ENCODE measurements at regions not wholly inside any gene's neighbourhood (a gene's known extent, or its start where the extent isn't known, plus 50 kb on each side); places are given as distances from the start of the nearest gene placed in this dataset.

DNA sequence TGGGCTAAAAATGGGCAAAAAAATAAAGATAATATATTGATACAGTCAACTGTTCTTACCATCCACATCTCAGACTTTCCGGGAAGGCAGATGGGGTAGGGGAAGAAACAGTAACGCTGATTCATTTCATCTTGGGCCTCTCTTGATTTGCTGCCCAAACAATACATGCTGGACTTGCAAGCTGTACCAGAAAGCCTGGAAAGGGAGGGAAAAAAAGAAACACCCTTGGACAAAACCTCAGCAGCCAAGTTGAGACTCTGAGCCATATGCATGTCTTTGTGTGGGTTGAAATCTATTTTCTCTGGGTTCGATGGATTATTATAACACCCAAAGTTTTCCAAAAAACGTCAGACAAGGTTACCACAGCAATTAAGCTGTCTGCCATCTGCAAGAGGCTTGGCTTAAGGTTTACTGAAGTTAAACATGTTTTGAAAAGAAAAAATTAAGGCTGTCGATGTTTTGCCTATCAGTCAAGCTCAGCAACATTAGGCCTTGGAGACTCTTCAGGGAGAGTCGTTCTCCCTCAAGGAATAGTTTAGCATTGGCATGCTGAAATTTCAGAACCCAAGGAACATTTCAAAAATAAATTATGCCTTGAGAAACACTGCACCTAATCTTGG lies 71.2 kb downstream of the PSMG1 start:
- ChIA-PET CTCF (interaction anchor here (0.7 kb wide), 1 partner anchor 154 kb away, joined by 3 read pairs; no protein-coding TSS in a partner anchor), POLR2A (no interaction called here)
- H3K4me3 Mint-ChIP-seq (ENCODE audit: unreplicated experiment), result no peak overlapping the region
- H3K9me3 Mint-ChIP-seq (ENCODE audit: unreplicated experiment), result no peaks in the 10 kb centered on the region
- no TSS peak for BruUV-seq (replicated peaks)
- no peak overlapping the region for H3K27ac Mint-ChIP-seq (ENCODE audit: low read depth, unreplicated experiment)
- TF ChIP-seq, protein P1, sequence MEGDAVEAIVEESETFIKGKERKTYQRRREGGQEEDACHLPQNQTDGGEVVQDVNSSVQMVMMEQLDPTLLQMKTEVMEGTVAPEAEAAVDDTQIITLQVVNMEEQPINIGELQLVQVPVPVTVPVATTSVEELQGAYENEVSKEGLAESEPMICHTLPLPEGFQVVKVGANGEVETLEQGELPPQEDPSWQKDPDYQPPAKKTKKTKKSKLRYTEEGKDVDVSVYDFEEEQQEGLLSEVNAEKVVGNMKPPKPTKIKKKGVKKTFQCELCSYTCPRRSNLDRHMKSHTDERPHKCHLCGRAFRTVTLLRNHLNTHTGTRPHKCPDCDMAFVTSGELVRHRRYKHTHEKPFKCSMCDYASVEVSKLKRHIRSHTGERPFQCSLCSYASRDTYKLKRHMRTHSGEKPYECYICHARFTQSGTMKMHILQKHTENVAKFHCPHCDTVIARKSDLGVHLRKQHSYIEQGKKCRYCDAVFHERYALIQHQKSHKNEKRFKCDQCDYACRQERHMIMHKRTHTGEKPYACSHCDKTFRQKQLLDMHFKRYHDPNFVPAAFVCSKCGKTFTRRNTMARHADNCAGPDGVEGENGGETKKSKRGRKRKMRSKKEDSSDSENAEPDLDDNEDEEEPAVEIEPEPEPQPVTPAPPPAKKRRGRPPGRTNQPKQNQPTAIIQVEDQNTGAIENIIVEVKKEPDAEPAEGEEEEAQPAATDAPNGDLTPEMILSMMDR (IDR thresholded peaks at IDR 0.05; ENCODE audit: unreplicated experiment), result no peak
- DNase-seq (ENCODE audit: unreplicated experiment), result no peak
- no peaks in the 10 kb centered on the region for H3K36me3 Mint-ChIP-seq (ENCODE audit: insufficient read depth, unreplicated experiment)
- no peaks in the 10 kb centered on the region for H3K27me3 Mint-ChIP-seq (ENCODE audit: insufficient read depth, unreplicated experiment)
- H3K4me1 Mint-ChIP-seq (ENCODE audit: insufficient read depth, unreplicated experiment), result peaks cover 8% of the 10 kb centered on the region
- intact Hi-C loops (cut with micrococcal nuclease), result no loop called here

DNA sequence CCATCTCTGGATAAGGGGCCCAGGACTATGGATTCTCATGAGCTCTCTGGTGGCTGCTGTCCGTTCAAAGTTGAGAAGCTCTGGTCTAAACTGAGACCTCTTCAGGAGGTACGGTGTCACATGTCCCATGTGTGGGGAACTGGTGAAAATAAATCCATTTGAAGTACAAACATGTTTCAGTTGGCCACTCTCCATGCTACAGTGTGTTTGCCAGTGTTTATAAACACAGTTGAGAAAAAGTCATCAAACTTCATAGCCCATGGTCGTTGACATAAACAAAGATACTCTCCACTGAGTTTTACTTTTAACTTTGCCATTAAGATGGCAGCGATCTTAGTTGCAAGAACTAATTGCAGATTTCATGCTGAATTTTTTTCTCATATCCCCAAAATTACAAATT lies 72.8 kb downstream of the PSMG1 start:
- peaks cover 8% of the 10 kb centered on the region for H3K4me1 Mint-ChIP-seq (ENCODE audit: insufficient read depth, unreplicated experiment)
- TF ChIP-seq, protein P1 (IDR thresholded peaks at IDR 0.05; ENCODE audit: unreplicated experiment), result no peak
- no peak overlapping the region for H3K4me3 Mint-ChIP-seq (ENCODE audit: unreplicated experiment)
- CTCF ChIA-PET, result no interaction called here
- DNase-seq (ENCODE audit: unreplicated experiment), result no peak
- H3K36me3 Mint-ChIP-seq (ENCODE audit: insufficient read depth, unreplicated experiment), result no peaks in the 10 kb centered on the region
- H3K27me3 Mint-ChIP-seq (ENCODE audit: insufficient read depth, unreplicated experiment), result no peaks in the 10 kb centered on the region
- H3K27ac Mint-ChIP-seq (ENCODE audit: low read depth, unreplicated experiment), result no peak overlapping the region
- POLR2A ChIA-PET, result interaction anchor here (0.5 to 0.7 kb wide), 2 partner anchors 27 to 315 kb away, joined by 3 read pairs; no protein-coding TSS in a partner anchor
- H3K9me3 Mint-ChIP-seq (ENCODE audit: unreplicated experiment), result no peaks in the 10 kb centered on the region
- intact Hi-C loops (cut with micrococcal nuclease), result no loop called here
- no TSS peak for BruUV-seq (replicated peaks)

DNA sequence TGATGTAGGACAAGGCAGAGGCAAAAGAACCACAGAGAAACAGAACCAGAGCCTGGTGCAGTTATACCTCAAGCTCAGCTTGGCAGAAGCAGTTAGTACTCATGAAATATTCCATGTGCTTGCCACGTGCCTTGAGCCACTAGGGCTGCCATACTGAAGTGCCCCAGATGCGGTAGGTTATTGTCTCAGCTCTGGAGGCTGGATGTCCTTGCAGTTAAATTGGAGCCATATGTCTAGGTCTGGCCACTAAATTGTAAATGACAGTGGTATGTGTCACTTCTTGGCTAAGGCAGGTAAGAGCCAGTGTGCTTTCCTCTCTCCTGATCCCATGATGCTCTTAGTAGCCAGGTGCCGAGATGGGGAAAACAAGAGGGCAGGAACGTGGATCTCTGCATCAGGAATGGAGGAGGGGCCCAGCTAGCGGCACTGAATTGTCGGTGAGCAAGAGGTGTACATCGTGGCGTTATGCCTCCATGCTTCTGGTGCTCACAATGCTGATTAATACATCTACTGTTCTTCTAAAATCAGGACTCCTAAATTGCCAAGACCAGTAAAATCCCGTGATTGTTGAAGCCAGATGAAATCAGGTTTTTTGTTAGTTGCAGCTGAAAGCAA lies 73.5 kb downstream of the PSMG1 start:
- POLR2A ChIA-PET, result interaction anchor here (0.7 kb wide), 1 partner anchor 28 kb away, joined by 3 read pairs; no protein-coding TSS in a partner anchor
- H3K36me3 Mint-ChIP-seq (ENCODE audit: insufficient read depth, unreplicated experiment), result no peaks in the 10 kb centered on the region
- H3K9me3 Mint-ChIP-seq (ENCODE audit: unreplicated experiment), result no peaks in the 10 kb centered on the region
- intact Hi-C loops (cut with micrococcal nuclease), result no loop called here
- TF ChIP-seq, protein P1 (IDR thresholded peaks at IDR 0.05; ENCODE audit: unreplicated experiment), result no peak
- no peak for DNase-seq (ENCODE audit: unreplicated experiment)
- H3K27ac Mint-ChIP-seq (ENCODE audit: low read depth, unreplicated experiment), result no peak overlapping the region
- peaks cover 3% of the 10 kb centered on the region for H3K4me1 Mint-ChIP-seq (ENCODE audit: insufficient read depth, unreplicated experiment)
- BruUV-seq (replicated peaks), result no TSS peak
- CTCF ChIA-PET, result interaction anchor here (1.0 to 1.1 kb wide), 2 partner anchors 57 to 397 kb away, joined by 3 read pairs; no protein-coding TSS in a partner anchor
- H3K27me3 Mint-ChIP-seq (ENCODE audit: insufficient read depth, unreplicated experiment), result no peaks in the 10 kb centered on the region
- H3K4me3 Mint-ChIP-seq (ENCODE audit: unreplicated experiment), result no peak overlapping the region

DNA sequence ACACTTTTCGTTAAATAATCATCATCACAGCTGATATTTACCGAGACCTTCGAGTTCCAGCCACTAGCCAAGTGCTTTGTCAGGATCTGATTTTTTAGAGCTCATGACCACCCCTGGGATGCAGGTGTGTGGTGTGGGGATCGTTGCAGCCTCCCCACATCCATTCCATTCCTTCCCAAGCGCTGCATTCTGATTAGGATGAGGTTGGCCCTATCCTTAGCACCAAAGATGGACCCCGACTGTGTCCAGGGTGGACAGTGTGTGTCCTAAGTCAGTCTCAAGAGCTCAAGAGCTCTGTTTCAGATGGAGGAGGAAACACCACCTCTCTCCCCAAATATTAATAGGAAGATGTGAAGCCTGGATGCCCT lies 74.1 kb downstream of the PSMG1 start:
- DNase-seq (ENCODE audit: unreplicated experiment), result no peak
- BruUV-seq (replicated peaks), result no TSS peak
- Mint-ChIP-seq H3K4me1 (ENCODE audit: insufficient read depth, unreplicated experiment) (peaks cover 4% of the 10 kb centered on the region), H3K36me3 (ENCODE audit: insufficient read depth, unreplicated experiment) (no peaks in the 10 kb centered on the region), H3K9me3 (ENCODE audit: unreplicated experiment) (no peaks in the 10 kb centered on the region), H3K4me3 (ENCODE audit: unreplicated experiment) (no peak overlapping the region), H3K27me3 (ENCODE audit: insufficient read depth, unreplicated experiment) (no peaks in the 10 kb centered on the region), H3K27ac (ENCODE audit: low read depth, unreplicated experiment) (no peak overlapping the region)
- intact Hi-C loops (cut with micrococcal nuclease), result no loop called here
- ChIA-PET POLR2A (no interaction called here), CTCF (interaction anchor here (1.0 to 1.1 kb wide), 2 partner anchors 56 to 397 kb away, joined by 3 read pairs; no protein-coding TSS in a partner anchor)
- TF ChIP-seq, protein P1 (IDR thresholded peaks at IDR 0.05; ENCODE audit: unreplicated experiment), result no peak
